PFSK-1 (cell line): ENCODE measurements at regions not wholly inside any gene's neighbourhood (a gene's known extent, or its start where the extent isn't known, plus 50 kb on each side); places are given as distances from the start of the nearest gene placed in this dataset.

Source experiments
- POLR2AphosphoS5 ChIP-seq: IDR thresholded peaks from 2 replicates; pipeline ENCODE4 v1.6.1; 2012; ENCODE audit warnings: low read depth, mild to moderate bottlenecking, control low read depth, low read length, moderate library complexity
- SIN3A ChIP-seq: IDR thresholded peaks from 2 replicates; pipeline ENCODE4 v1.6.1; 2012; ENCODE audit warnings: mild to moderate bottlenecking, low read length, moderate library complexity, borderline replicate concordance; ENCODE audit not compliant: insufficient read depth
- TAF1 ChIP-seq: IDR thresholded peaks from 2 replicates; pipeline ENCODE4 v1.6.1; 2012; ENCODE audit warnings: low read length, control low read depth, borderline replicate concordance; ENCODE audit not compliant: insufficient read depth
- TF ChIP-seq, protein P1 (sequence below), 2 experiments: IDR thresholded peaks; 2 replicates each; pipeline versions ENCODE4 v1.6.1 to v1.8.0; 2011 to 2012; ENCODE audit warnings: low read depth in 2 of 2, low read length in 2 of 2, control low read depth in 1 of 2, inconsistent platforms in 1 of 2, mild to moderate bottlenecking in 1 of 2, moderate library complexity in 1 of 2; ENCODE audit not compliant: insufficient read depth in 1 of 2

- TF ChIP-seq TAF1, result no peak
- TF ChIP-seq, protein P1, sequence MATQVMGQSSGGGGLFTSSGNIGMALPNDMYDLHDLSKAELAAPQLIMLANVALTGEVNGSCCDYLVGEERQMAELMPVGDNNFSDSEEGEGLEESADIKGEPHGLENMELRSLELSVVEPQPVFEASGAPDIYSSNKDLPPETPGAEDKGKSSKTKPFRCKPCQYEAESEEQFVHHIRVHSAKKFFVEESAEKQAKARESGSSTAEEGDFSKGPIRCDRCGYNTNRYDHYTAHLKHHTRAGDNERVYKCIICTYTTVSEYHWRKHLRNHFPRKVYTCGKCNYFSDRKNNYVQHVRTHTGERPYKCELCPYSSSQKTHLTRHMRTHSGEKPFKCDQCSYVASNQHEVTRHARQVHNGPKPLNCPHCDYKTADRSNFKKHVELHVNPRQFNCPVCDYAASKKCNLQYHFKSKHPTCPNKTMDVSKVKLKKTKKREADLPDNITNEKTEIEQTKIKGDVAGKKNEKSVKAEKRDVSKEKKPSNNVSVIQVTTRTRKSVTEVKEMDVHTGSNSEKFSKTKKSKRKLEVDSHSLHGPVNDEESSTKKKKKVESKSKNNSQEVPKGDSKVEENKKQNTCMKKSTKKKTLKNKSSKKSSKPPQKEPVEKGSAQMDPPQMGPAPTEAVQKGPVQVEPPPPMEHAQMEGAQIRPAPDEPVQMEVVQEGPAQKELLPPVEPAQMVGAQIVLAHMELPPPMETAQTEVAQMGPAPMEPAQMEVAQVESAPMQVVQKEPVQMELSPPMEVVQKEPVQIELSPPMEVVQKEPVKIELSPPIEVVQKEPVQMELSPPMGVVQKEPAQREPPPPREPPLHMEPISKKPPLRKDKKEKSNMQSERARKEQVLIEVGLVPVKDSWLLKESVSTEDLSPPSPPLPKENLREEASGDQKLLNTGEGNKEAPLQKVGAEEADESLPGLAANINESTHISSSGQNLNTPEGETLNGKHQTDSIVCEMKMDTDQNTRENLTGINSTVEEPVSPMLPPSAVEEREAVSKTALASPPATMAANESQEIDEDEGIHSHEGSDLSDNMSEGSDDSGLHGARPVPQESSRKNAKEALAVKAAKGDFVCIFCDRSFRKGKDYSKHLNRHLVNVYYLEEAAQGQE (IDR thresholded peaks at IDR 0.05; ENCODE audit: insufficient read depth in 1 of 2, low read depth in 2 of 2, low read length in 2 of 2), result no peak
- TF ChIP-seq POLR2AphosphoS5, result no peak
- no peak for TF ChIP-seq SIN3A
These were observed 75.4 kb upstream of the ZNF217 start for GRCh38 chr20:53668992-53669391.
